ENCODE measurements at regions not wholly inside any gene's neighbourhood (a gene's known extent, or its start where the extent isn't known, plus 50 kb on each side); places are given as distances from the start of the nearest gene placed in this dataset.
A peak's percentile ranks its signal among the peaks of the same experiment; 100 is the strongest.
"Not testable (repeated sequence)": the region's sequence is repeated elsewhere in the genome, so short reads cannot be mapped to it uniquely, and the experiment has no call there.

GRCh38 chr21:38115870-38116269 is 140.9 kb upstream of the KCNJ15 start:
- DNase-seq: no peak

- no peak for DNase-seq
These were observed 137.0 kb upstream of the KCNJ15 start for GRCh38 chr21:38119793-38120192.

GRCh38 chr21:38120679-38120983 is 136.2 kb upstream of the KCNJ15 start:
- DNase-seq: not testable (repeated sequence)

- DNase-seq: no peak
These were observed 135.6 kb upstream of the KCNJ15 start for GRCh38 chr21:38120984-38121855.

DNA sequence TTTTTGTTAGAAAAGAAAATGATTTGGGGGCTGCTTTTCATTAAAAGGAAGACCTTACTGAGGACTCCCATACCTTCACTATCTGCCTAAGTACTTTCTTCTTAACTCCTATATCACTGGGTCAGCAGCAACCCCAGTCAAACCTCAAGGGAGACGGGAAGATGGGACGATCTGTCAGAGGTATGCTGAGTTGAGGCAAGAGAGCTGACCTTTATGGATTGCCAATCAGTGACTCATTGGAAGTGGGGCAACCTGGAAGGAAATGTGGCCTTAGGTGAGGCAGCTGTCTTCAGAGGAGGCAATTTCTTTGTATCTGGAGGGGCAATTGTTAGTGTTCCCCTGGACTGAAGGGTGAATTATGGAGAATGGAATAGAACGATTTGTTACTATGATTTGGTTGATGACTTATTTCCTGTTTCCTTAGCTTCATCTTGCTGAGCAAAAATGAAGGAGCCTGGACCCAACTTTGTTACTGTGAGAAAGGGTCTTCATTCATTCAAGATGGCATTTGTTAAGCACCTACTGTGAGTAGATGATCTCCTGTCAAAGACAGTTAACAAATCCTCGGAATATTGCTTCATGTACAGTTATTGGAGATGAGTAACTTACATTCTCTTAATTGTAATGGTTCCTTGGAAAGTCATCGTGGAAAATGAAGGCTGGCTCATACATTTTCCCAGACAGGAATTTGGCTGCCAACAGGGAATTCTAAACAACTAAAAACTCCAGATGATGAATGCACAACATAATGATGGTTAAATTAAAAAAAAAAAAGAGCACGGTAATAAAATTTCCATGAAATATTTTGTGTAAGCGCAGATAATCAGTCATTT is 134.7 kb upstream of the KCNJ15 start:
- DNase-seq: no peak

- no peak for DNase-seq
These were observed 133.2 kb upstream of the KCNJ15 start for GRCh38 chr21:38123626-38124025.

DNA sequence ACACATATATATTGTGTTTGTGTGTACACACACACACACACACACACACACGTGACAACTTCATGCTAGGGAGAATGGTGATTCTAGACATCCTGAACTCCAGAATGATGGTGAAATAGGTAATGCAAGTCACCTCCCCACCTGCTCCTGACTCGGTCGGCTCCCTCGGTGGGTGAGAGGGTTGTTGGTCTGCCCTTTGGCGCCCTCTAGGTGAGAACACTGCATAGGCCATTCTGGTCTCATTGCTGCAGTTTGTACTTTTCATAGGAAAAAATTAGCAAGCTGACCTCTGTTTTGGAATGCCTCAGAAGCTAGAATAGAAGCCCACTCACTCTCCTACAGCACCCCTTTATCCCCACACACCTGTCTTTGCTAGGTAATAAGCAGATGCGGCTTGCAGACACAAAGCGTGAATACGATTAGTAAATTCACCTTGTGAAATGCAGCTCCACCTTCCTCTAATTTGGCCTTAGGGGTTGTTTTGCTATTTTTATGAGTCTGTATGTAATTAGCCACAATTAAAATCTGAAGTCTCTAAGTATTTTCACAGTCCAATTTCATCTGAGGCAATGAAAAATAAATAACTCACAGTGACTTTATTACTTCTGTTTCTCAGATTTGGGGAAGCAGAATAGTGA is 130.0 kb upstream of the KCNJ15 start:
- DNase-seq: peak in 3 of 4 experiments; percentile 8 to 36 (median 13)

- no peak for DNase-seq
These were observed 127.1 kb upstream of the KCNJ15 start for GRCh38 chr21:38129711-38130110.

DNA sequence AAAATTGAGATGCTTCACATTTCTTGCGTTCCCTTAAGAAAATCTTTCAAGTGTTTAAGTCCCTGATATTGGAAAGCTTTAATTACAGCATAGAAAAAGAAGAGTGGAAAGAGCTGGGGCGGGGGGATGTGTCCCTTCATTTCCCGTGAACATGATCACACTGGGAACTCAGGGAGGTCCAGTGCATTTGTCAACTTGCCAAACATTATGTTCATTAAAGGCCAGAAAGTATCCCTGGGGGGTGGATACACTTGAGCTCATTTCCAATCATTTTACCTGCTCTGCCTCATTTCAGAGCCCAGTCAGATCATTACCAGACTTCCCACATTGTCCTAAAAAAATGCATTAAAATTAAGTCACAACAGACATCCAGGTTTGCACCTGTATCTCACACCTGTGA is 123.6 kb upstream of the KCNJ15 start:
- DNase-seq: no peak

DNA sequence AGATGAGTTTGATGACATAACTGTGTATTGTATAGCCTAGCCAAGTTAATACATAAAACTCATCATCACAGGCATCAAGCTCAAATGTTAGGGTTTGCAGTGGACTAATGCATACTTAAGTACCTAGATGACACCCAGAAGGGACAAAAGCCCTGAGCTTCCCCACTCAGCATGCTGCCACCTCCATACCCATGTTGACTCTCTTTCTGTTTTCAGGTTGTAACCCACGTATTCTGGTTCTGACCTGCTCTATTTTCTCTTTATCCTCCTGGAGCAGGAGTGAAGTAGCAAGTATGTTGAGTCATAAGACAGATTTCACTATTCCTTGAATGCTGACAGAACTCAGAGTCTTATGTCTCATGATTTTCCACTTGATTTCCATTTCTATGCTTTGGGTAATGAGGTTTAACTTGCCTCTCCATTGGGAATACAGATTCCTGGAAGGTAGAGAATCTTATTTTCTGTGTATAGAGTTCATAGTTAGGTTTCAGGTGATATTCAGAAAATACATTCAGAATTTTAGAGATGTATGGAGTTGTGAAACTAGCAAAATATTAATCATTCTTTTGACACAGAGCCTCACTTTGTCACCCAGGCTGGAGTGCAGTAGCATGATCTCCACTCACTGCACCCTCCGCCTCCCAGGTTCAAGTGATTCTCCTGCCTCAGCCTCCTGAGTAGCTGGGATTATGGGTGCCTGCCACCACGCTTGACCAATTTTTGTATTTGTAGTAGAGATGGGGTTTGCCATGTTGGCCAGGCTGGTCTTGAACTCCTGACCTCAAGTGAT is 122.5 kb upstream of the KCNJ15 start:
- DNase-seq: no peak

GRCh38 chr21:38136201-38136600 is 120.6 kb upstream of the KCNJ15 start:
- no peak for DNase-seq

- DNase-seq: no peak
These were observed 117.2 kb upstream of the KCNJ15 start for GRCh38 chr21:38139380-38140168.

- DNase-seq: no peak
These were observed 116.4 kb upstream of the KCNJ15 start for GRCh38 chr21:38140207-38140903.

DNA sequence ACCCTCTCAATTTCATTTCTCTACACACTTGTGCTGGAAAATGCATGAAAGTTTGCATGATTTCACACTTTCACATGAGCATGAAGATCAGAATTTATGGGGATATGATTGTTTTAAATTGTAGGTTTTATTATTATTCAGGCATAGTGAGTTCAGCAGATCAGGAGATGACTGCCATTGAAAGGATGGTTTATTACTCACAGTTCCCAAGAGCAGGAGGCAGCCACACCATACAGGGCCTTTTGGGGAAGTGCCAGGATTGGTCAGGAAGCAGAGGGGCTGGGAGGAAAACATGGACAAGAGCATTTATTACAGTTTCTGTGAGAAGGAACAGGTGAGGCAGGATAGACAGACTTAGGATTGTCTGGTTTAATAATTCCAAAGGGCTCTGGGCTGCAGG is 114.6 kb upstream of the KCNJ15 start:
- no peak for DNase-seq

- no peak for DNase-seq
These were observed 112.6 kb upstream of the KCNJ15 start for GRCh38 chr21:38144193-38144592.

- DNase-seq: no peak
These were observed 111.7 kb upstream of the KCNJ15 start for GRCh38 chr21:38145104-38145503.

DNA sequence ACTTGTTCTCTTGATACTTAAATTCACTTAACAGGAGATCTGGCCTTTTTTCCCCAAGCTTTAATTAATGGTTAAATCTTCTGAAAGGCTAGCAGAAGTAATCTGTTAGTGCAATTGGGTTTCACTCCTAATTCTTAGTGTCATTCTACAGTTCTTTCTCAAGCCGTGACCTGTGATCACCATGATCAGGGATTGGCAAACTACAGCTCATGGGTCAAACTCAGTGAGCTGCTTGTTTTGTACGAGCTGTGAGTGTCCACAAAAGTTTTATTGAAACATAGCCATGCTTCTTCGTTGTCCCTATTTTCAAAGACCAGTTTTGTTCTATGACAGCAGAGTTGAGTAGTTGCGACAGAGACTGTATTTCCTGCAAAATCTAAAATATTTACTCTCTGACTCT is 109.4 kb upstream of the KCNJ15 start:
- DNase-seq: no peak

DNA sequence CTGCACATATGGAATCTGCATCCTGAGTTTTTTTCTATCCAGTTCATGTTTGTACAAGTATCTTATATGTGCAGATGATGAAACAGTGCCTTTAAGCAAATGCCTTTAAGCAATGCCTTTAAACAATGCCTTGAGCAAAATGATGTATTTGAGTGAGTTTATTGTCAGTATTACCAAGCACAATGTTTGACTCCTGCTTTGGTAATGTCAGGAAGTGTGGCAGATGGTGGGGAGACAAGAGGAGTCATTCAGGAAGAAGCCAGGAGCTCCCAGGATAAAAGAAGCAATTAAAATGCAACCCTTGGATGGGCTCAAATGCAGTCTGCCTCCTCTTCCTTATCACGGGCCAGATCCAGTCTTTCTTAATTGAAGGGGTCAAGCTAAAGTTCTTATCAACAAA is 108.7 kb upstream of the KCNJ15 start:
- DNase-seq: no peak

- no peak for DNase-seq
These were observed 105.7 kb upstream of the KCNJ15 start for GRCh38 chr21:38151021-38151645.

DNA sequence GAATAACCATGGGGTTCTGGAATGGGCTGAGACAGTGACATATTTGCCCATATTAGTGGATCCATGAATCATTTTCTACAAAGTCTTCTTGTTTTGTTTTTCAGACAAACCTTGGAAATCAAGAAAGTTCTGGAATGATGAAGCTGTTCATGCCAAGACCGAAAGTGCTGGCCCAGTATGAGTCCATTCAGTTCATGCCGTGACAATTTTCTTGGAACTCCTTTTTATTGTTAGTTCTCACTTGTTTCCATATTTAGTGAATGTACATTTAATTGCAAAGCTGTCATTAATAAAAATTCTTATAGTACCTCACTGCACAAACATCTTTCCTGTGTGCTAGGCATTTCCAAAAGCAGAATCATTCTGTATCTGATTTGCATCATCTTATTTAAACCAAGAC is 100.6 kb upstream of the KCNJ15 start:
- DNase-seq: no peak

GRCh38 chr21:38159355-38159754 is 97.4 kb upstream of the KCNJ15 start:
- DNase-seq: peak in 3 of 4 experiments; percentile 11 to 37 (median 35)
